ENCODE measurements at regions not wholly inside any gene's neighbourhood (a gene's known extent, or its start where the extent isn't known, plus 50 kb on each side); places are given as distances from the start of the nearest gene placed in this dataset.

- DNase-seq (ENCODE audit: low read depth in 3 of 3), result no peak
These were observed 81.9 kb upstream of the TMLHE start for GRCh38 chrX:155694649-155695048.

- DNase-seq (ENCODE audit: low read depth in 3 of 3), result no peak
These were observed 70.1 kb upstream of the TMLHE start for GRCh38 chrX:155682834-155683233.

GRCh38 chrX:155679715-155680114 is 67.0 kb upstream of the TMLHE start:
- no peak for DNase-seq (ENCODE audit: low read depth in 3 of 3)

- DNase-seq (ENCODE audit: low read depth in 3 of 3), result no peak
These were observed 60.6 kb upstream of the TMLHE start for GRCh38 chrX:155673338-155673737.

GRCh38 chrX:155666741-155667140 is 54.0 kb upstream of the TMLHE start:
- no peak for DNase-seq (ENCODE audit: low read depth in 3 of 3)
